Gastrocnemius medialis (tissue), 4 donors: ENCODE measurements at regions not wholly inside any gene's neighbourhood (a gene's known extent, or its start where the extent isn't known, plus 50 kb on each side); places are given as distances from the start of the nearest gene placed in this dataset.

Experiments
- CTCF ChIP-seq, 5 experiments: fragments of 450-650 bp in 3 of 5; fragments of 200-600 bp in 2 of 5; sonication (generic) in 2 of 5; IDR thresholded peaks in 4 of 5; conservative IDR thresholded peaks in 1 of 5; 1 replicate in 4 of 5; 2 replicates in 1 of 5; pipeline ENCODE4 v1.5.1; 2016 to 2019; ENCODE audit warnings: antibody characterized with exemption in 5 of 5, mild to moderate bottlenecking in 3 of 5, moderate library complexity in 3 of 5
- POLR2A ChIP-seq, 2 donors: fragments of 450-650 bp; IDR thresholded peaks; one replicate each; pipeline ENCODE4 v1.6.1; 2017; ENCODE audit warnings: antibody characterized with exemption in 2 of 2, mild to moderate bottlenecking in 2 of 2, moderate library complexity in 2 of 2

DNA sequence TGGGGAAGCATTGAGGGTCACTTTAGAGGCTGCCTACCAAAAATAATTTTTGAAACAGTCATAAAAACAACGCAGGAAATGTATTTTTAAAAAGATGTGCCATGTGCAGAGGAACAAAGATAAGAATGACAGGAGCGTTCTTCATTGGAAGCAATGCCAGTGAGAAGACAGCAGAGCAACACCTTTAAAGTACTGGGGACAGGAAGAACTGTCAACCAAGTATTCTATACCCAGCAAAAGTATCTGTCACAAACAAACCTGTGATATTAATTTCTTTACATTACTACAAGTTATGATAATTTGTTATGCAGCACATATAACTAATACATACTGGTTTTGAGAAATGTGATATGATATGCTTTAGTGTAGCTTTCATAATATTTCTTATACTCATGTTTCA lies 675.6 kb downstream of the IRX1 start:
- TF ChIP-seq POLR2A (IDR thresholded peaks at IDR 0.05) (no peak), CTCF (IDR thresholded peaks at IDR 0.05 in 4 of 5, conservative IDR thresholded peaks at IDR 0.05 in 1 of 5) (no peak)
